ENCODE measurements at regions not wholly inside any gene's neighbourhood (a gene's known extent, or its start where the extent isn't known, plus 50 kb on each side); places are given as distances from the start of the nearest gene placed in this dataset.

- Mint-ChIP-seq H3K4me1 (no peaks in the 10 kb centered on the region), H3K4me3 (no peak overlapping the region)
Observed at GRCh38 chr4:120155287-120155686, 88.6 kb upstream of the MAD2L1 start.

GRCh38 chr4:120144634-120145033, 78.0 kb upstream of the MAD2L1 start:
- Mint-ChIP-seq H3K4me3 (no peak overlapping the region), H3K27me3 (ENCODE audit: low read depth in 3 of 3) (peaks cover 2 to 4% (median 2%) of the 10 kb centered on the region in 3 donors), H3K36me3 (no peaks in the 10 kb centered on the region), H3K4me1 (no peaks in the 10 kb centered on the region), H3K27ac (no peak overlapping the region), H3K9me3 (peaks cover 0 to 2% (median 0%) of the 10 kb centered on the region in 6 donors)
- DNase-seq: no peak

More at GRCh38 chr4:120155287-120155686, 88.6 kb upstream of the MAD2L1 start:
- peaks cover 0 to 5% (median 2%) of the 10 kb centered on the region in 3 donors for H3K27me3 Mint-ChIP-seq (ENCODE audit: low read depth in 3 of 3)
- no peaks in the 10 kb centered on the region for H3K9me3 Mint-ChIP-seq
- H3K27ac Mint-ChIP-seq: no peak overlapping the region
- DNase-seq: no peak
- H3K36me3 Mint-ChIP-seq: no peaks in the 10 kb centered on the region

- no peaks in the 10 kb centered on the region for H3K36me3 Mint-ChIP-seq
- H3K9me3 Mint-ChIP-seq: peaks cover 0 to 5% (median 0%) of the 10 kb centered on the region in 6 donors
- no peak overlapping the region for H3K27ac Mint-ChIP-seq
- H3K4me3 Mint-ChIP-seq: no peak overlapping the region
- no peak for DNase-seq
- no peaks in the 10 kb centered on the region for H3K4me1 Mint-ChIP-seq
- peaks cover 2 to 3% (median 3%) of the 10 kb centered on the region in 3 donors for H3K27me3 Mint-ChIP-seq (ENCODE audit: low read depth in 3 of 3)
Observed at GRCh38 chr4:120144041-120144440, 77.4 kb upstream of the MAD2L1 start.

- no peaks in the 10 kb centered on the region for H3K4me1 Mint-ChIP-seq
- no peaks in the 10 kb centered on the region for H3K36me3 Mint-ChIP-seq
- H3K27ac Mint-ChIP-seq: no peak overlapping the region
- DNase-seq: no peak
- no peak overlapping the region for H3K4me3 Mint-ChIP-seq
- peaks cover 0 to 5% (median under 1%) of the 10 kb centered on the region in 6 donors for H3K9me3 Mint-ChIP-seq
- peaks cover 0 to 3% (median 0%) of the 10 kb centered on the region in 3 donors for H3K27me3 Mint-ChIP-seq (ENCODE audit: low read depth in 3 of 3)
Observed at GRCh38 chr4:120139392-120139791, 72.7 kb upstream of the MAD2L1 start.

DNA sequence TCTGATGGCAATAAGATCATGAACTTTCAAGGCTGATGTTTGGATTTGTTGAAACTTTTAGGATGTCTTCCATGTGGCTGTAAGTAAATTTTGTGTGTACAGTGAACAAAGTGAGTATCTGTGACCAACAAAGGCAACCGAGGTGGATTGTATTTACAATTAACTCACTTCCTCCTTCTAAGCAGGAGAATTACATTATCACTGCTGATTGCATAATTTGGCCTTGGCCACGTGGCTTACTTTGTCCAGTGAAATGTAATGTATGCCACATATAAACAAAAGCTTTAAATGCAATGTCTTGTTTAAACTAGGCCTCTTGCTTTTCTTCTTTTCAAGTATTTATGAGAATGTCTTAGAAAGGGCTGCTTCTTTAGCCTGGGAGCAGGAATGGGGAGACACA, 66.3 kb upstream of the MAD2L1 start:
- Mint-ChIP-seq H3K9me3 (peaks cover 0 to 9% (median under 1%) of the 10 kb centered on the region in 6 donors), H3K4me1 (no peaks in the 10 kb centered on the region), H3K27ac (no peak overlapping the region), H3K36me3 (no peaks in the 10 kb centered on the region), H3K27me3 (ENCODE audit: low read depth in 3 of 3) (peaks cover 0 to 2% (median 2%) of the 10 kb centered on the region in 3 donors), H3K4me3 (no peak overlapping the region)
- no peak for DNase-seq

DNA sequence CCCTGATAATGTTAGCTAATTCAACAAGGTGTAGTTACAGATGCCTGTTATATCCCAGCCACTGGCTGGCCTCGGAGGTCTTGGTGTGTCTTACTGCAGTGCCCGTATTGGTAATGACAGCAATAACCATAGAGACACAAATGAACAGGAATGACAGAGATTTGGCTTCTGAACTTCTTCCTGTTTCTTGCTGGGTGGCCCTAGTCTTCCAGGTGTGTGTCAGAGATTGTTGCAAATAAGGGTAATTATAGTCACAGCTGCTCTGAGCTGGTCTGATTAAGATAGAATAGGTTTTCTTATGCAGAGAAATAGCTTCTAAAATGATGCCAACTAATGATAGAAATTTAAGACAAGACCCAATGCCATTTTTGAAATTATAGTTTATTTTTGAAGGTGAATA, 64.1 kb upstream of the MAD2L1 start:
- Mint-ChIP-seq H3K9me3 (peaks cover 0 to 9% (median under 1%) of the 10 kb centered on the region in 6 donors), H3K27ac (no peak overlapping the region), H3K36me3 (no peaks in the 10 kb centered on the region), H3K4me3 (no peak overlapping the region), H3K27me3 (ENCODE audit: low read depth in 3 of 3) (peaks cover 0 to 2% (median 2%) of the 10 kb centered on the region in 3 donors), H3K4me1 (no peaks in the 10 kb centered on the region)
- no peak for DNase-seq

All from immature natural killer cell (primary cell).